GM12874 (cell line): ENCODE measurements at regions not wholly inside any gene's neighbourhood (a gene's known extent, or its start where the extent isn't known, plus 50 kb on each side); places are given as distances from the start of the nearest gene placed in this dataset.

Source experiments
- CTCF ChIP-seq: IDR thresholded peaks from 2 replicates; pipeline ENCODE4 v1.5.1; 2011; ENCODE audit warnings: low read depth, mild to moderate bottlenecking, control low read depth, low read length, moderate library complexity; ENCODE audit not compliant: insufficient read depth

DNA sequence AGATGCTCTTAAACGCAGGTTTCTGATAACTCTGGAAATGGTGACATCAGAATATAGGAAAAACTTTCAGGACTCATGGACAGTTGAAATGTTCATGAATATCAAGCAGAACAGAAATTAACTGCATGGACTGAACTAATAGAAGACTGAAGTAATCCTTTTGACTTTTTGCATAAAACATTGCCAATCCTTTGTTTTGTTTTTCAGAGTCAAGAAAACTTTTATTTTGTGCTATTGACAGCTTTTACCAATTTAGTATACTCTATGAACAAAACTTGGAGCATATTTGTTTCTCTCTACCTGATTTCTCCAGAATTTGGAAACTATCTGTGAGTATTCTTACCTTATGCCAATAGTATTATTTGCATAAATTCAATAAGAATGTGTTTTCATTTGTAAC is 61.2 kb upstream of the HMX1 start:
- TF ChIP-seq CTCF: no peak

DNA sequence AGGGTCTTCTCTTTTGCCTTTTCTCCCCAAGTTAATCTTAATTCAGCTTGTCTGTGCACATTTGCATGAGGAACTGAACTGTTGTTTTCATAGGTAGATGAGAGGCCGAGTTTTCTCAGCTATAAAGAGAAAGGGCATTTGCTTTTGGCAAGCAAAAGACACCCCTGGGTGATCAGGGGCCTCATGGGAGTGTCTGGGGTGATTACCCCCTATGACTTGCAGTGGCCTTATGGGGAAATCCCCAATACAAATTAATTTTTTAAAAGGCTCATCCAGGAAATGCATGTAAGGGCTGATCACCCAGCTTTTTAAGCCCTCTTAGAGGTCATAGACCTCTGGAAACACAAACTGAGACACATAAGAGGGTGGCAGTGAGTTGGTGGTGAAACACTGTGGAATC is 56.4 kb upstream of the HMX1 start:
- no peak for TF ChIP-seq CTCF

DNA sequence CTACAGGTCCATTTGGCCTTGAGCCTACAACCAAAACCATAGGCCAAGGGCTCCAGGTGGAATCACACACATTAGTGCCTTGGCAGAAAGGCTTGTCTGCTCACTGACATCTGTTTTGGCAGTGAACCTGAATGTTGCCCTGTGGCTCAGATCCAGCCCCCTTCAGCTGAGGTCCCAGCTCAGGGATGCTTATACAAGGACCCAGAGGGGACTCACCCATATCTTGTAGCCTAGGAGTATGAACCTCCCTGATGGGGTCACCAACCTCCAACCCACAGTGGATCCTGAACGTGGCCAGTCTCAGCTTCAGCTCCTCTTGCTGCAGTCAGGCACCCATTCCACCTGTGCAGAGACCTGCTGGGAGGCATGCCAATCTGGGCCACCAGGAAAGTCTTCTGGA is 50.8 kb upstream of the HMX1 start:
- no peak for TF ChIP-seq CTCF

- TF ChIP-seq CTCF: no peak
These were observed 49.8 kb upstream of the HMX1 start for GRCh38 chr4:8921465-8921864.
